ENCODE measurements at regions not wholly inside any gene's neighbourhood (a gene's known extent, or its start where the extent isn't known, plus 50 kb on each side); places are given as distances from the start of the nearest gene placed in this dataset.
"Not testable (repeated sequence)": the region's sequence is repeated elsewhere in the genome, so short reads cannot be mapped to it uniquely, and the experiment has no call there.

DNA sequence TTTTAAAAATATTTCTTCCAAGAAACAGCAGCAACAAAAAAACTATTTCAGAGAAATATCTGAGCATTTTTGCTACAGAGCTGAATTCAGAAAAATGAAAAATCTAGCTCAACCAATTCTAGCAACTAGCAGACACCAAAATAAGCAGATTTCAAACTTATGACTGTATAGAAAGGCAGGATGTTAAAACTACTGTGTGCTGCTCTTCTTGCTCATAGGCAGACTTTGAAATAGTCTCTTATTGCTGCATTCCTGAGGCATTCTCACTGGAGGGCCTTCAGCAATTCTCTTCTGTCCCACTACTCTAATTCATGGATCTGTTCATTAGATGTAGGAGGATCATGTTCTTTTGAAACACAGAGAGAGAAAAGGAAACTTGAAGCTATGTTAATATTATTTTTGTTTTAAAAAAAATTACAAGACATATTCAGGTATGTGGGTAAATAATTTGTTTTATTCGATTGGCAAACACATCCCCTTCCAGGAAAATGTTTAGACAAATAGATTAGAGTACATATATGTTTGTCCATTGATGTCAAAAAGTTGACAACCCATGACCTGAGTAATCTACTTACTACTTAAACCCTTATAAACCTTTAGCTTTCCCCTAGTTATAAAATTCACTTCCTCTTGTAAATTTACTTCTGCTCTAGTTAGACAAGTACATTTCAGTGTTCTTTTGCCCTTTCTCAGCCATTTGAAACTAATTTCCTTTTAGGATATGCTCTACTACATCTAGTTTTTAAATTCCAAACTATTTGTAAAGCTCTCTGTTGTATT lies 428.2 kb upstream of the POT1 start:
- no peak for DNase-seq

DNA sequence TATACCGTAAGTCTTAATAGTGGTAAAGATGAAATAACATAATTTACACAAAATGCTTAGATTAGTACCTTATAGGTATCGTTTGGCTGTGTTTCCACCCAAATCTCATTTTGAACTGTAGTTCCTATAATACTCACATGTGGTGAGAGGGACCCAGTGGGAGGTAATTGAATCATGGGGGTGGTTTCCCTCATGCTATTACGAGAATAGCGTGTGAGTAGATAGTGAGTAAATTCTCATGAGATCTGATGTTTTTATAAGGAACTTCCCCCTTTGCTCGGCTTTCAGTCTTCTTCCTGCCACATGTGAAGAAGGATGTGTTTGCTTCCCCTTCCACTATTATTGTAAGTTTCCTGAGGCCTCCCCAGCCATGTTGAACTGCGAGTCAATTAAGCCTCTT lies 426.3 kb upstream of the POT1 start:
- peak; percentile 62 for DNase-seq

DNA sequence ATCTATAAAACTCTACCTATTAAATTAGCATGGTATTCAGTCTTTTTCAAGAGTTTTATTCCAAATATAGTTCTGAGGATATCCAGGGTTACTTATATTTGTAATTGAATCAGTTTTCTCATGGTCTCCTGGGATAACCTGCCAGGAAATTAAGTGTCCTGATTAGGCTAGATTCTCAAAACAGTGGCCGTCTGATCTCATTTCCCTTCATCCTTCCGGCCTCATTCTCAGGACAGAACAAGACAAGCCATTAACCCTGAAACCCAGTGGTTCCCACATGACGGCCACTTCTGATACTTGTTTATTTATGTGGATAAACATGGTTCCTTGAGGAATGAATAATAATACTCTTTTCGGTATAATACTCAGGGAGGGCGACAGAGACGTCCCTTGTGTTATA lies 417.6 kb upstream of the POT1 start:
- DNase-seq: no peak

DNA sequence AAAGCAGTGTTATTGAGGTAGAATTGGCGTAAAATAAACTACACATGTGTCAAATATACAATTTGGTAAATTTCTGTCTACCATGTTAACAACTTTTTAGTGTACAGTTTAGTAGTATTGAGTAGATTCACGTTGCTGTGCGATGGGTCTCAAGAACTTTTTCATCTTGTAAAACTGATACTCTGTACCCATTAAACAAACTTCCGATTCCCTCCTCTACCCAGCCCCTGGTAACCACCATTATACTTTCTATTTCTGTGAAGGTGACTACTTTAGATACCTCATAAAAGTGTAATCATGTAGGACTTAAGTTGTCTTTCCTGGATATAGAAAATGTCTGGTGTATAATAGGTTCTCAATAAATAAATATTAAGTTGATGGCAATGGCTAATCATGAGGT lies 408.5 kb upstream of the POT1 start:
- DNase-seq: no peak

DNA sequence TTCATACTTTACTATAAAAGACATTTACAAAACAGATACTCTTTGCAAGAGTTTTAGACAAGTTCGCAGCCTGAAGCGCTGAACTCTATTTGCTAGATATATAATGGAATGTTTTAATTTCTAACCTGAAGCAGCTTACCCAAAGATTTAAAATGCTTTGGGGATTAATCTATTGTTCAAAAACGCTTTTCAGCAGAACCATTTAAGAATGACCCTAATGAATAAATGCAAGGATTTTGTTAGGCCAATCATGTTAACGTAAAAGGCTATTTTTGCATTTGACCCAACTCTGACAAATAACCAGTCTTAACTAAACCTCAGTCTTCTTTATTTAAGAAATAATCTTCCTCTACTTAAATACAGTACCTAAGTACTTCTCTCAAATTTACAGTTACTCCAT lies 406.7 kb upstream of the POT1 start:
- no peak for DNase-seq

DNA sequence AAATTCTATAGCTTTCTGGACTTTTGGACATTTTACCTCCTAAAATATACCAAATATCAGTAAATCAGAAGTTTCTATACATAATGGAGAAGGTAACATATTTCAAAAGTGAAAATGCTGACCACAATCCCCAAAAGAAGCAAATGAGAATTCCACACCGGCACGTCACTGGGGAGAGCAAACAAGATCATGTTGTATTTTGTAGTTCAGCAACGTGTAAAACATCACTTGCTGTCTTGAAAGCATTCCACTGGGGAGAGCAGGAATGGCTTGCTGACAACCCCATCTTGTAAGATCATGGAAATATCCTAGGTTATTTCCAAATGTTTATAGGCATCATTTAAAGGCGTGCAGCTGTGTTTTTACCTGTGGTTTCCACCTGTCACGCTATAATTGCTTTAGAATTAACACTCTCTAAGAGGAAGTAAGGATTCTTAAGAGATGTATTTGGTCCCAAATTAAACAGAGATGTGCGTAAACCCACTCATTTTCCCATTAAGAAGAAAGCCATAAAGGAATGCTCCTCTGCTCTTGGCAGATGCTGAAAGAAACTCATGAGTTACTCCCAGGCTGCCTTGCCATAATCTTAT lies 397.1 kb upstream of the POT1 start:
- DNase-seq: no peak

DNA sequence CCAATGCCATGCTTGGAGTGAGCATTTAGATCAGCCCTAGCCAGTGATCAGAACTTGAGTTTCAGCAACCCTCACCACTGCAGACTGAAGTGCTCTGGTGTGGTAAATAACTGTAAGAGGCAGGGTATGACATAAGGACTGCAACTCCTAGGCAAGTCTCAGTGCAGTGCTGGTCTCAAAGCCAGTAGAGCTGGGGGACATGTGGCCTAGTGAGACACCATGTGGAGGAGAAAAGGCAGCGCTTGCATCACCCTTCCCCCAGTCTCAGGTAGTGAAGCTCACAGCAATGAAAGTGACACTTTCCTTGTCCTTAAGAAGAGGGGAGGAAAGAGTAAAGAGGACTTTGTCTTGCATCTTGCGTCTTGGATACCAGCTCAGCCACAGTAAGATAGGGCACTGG lies 386.8 kb upstream of the POT1 start:
- DNase-seq: no peak

DNA sequence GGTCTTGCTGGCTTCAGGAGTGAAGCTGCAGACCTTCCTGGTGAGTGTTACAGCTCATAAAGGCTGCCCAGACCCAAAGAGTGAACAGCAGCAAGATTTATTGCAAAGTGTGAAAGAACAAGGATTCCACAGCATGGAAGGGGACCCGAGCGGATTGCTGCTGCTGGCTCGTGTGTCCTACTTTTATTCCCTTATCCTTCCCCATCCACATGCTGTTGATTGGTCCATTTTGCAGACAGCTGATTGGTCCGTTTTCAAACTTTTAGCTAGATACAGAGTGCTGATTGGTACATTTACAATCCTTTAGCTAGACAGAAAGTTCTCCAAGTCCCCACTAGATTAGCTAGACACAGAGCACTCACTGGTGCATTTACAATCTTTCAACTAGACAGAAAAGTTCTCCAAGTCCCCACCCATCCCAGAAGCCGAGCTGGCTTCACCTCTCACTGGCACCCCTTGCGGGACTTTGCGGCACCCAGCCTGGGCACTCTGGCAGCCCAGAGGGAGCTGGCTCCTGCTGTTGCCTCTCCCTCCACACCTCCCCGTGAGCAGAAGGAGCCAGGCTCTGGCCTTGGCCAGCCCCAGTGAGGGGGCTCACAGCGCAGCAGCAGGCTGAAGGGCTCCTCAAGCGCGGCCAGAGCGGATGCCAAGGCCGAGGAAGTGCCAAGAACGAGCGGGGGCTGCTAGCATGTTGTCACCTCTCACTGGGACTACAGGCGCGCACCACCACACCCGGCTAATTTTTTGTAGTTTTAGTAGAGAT lies 369.6 kb upstream of the POT1 start:
- DNase-seq: no peak

DNA sequence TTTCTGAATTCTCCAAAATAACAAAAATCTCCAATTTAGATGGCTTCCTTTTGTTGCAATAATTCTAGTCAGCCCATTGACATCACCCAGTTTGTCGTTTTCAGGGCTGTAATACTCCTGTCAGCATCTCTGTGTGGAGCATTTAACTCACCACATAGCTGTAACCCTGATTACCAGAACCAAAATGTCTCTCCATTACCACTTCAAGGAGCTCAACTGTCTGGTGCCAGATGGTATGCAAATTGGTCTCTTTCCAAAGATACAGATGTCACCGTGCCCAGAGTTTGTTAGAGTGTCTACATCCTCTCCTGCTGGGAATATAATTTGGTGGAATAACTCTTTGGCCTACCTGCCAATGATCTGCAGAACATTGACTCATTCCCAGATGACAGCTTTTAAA lies 350.3 kb upstream of the POT1 start:
- no peak for DNase-seq

DNA sequence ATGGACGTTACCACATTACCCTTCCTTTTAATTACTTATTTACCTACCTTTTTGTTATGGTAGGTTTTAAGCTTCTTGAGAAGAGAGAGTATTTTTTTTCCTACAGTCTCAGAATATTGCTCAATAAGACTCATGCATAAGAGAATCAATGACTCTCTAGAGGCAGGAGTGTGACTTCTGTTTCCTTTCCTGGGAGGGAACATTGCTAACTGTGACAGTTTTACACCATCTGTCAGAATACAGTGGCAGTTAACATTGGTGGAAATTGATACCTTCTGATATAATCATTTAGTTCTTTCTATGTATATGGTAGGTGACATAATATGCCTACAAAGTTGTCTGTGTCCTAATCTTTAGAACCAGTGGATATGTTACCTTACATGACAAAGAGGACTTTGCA lies 348.7 kb upstream of the POT1 start:
- DNase-seq: no peak

DNA sequence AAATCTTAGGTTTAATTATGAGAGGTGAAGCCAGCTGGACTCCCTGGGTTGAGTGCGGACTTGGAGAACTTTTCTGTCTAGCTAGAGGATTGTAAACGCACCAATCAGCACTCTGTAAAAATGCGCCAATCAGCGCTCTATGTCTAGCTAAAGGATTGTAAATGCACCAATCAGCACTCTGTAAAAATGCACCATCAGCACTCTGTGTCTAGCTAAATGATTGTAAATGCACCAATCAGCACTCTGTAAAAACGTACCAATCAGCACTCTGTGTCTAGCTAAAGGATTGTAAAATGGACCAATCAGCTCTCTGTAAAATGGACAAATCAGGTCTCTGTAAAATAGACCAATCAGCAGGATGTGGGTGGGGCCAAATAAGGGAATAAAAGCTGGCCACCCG lies 345.1 kb upstream of the POT1 start:
- not testable (repeated sequence) for DNase-seq

DNA sequence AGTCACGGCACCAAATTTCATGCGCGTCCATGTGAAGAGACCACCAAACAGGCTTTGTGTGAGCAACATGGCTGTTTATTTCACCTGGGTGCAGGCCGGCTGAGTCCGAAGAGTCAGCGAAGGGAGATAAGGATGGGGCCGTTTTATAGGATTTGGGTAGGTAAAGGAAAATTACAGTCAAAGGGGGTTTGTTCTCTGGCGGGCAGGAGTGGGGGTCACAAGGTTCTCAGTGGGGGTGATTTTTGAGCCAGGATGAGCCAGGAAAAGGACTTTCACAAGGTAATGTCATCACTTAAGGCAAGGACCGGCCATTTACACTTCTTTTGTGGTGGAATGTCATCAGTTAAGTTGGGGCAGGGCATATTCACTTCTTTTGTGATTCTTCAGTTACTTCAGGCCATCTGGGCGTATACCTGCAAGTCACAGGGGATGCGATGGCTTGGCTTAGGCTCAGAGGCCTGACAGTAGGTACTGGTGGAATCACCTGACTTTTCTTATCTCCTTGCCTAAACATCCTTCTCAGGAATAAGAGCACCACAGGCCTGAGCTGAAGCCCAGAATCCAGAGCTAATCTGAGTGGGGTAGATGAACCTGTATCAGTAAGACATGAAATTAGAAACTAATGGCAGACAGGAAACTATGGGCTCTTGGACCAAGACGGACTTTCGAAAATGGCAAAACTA lies 334.7 kb upstream of the POT1 start:
- not testable (repeated sequence) for DNase-seq

DNA sequence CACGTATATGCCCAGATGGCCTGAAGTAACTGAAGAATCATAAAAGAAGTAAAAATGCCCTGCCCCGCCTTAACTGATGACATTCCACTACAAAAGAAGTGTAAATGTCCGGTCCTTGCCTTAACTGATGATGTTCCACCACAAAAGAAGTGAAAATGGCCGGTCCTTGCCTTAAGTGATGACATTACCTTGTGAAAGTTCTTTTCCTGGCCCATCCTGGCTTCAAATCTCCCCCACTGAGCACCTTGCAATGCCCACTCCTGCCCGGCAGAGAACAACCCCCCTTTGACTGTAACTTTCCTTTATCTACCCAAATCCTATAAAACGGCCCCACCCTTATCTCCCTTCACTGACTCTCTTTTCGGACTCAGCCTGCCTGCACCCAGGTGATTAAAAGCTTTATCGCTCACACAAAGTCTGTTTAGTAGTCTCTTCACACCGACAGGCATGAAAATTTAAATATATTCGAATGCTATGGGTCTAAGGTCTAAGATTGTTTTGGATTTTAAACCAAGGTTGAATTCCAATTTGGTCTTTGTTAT lies 329.3 kb upstream of the POT1 start:
- not testable (repeated sequence) for DNase-seq

DNA sequence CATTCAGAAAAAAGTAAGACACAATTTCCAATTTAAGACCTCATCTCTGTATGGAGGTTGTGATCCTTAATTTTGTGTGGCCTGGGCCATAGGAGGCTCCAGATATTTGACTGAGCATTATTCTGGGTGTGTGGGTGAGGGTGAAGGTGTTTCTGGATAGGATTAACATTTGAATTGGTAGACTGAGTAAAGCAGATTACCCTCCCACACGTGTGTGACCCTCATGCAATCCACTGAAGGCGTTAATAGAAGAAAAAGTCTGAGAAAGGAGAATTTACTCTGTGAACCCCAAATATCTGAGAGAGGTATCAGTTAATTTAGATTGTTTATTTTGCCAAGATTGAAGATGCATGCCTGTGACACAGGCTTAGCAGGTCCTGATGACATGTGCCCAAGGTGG lies 328.0 kb upstream of the POT1 start:
- DNase-seq: no peak

DNA sequence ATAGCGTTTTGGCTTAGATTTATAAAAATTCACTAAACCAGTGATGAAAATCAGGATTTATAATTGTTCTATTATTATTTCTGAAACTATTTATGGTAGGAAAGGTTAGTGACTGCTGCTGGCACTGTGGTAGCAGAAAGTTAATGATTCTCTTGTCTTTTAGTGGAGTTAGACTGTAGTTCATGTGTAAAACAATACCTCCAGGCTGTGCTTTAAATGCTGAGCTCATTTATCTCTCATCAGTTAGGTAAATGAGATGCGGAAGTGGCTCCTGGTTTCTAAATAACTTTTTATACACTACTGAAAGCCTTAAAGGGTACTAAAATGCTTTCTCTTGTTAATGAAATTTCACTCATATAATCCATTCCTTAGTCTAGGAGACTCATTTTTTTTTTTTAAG lies 326.8 kb upstream of the POT1 start:
- no peak for DNase-seq

DNA sequence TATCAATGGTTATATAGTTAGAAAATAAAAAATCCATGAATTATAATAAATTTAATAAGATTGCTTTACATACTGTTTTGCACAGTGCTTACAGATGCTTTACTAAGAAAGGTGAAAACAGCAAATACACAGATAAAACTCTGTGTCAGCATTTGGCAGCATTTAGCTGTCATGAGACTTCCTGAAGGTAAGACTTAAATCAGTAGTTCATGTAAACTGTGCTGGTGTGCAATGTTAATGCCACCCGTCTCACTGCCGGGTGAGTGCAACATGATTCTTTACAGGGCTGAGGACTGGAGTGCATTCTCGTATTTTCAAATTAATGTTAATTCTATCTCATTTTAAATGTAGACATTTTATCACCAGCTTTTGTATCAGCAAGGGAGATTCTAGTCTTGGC lies 326.2 kb upstream of the POT1 start:
- no peak for DNase-seq

DNA sequence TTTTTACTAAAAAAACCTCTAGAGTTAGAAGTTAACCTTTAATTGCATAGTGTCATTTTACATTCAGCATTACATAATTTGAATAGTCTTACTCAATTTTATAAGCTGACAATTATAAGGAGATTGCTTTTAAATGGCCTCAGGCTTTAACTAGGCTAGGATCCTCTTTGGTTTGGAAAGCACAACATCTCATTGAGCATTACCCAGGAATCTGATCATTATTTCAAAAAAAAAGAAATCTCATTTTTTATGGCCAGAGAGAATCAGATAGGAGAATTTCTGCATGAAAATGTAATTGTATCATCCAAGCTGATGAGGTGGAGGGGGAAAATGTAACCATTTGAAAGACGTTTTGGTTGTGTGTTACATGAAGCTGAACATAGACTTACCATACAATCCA lies 324.9 kb upstream of the POT1 start:
- DNase-seq: no peak

DNA sequence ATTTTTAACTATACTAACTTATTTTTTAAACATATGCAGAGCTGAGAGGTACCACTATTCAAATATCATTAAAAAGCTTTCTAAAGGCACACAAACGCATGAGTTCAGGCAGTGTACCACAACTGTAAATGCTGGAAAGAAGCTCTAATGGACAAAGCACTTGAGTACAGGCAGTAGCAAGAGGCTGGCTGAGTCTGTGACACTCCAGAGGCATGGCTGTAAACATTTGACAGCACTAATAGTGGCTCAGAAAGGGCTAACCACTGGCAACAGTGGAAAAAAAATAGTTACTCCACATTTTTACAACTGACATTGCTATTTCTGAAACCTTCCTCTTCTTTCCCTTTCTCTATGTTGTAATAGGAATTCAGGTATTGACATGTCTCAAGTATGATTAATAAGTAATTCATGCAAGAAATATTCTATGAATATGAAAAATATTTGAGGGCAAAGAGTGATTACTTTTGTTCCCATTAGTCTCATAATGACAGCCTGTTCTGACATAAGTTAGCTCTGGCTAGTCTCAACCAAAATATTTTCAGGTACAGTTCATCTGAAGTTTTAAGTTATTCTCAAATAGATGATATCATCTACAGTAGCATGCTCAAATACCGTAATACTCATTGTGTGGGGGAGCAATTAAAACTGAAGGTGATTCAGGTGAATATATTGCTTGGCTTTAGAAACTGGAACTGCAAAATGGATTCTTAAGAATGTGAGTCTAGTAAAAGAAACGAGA lies 324.0 kb upstream of the POT1 start:
- DNase-seq: no peak

DNA sequence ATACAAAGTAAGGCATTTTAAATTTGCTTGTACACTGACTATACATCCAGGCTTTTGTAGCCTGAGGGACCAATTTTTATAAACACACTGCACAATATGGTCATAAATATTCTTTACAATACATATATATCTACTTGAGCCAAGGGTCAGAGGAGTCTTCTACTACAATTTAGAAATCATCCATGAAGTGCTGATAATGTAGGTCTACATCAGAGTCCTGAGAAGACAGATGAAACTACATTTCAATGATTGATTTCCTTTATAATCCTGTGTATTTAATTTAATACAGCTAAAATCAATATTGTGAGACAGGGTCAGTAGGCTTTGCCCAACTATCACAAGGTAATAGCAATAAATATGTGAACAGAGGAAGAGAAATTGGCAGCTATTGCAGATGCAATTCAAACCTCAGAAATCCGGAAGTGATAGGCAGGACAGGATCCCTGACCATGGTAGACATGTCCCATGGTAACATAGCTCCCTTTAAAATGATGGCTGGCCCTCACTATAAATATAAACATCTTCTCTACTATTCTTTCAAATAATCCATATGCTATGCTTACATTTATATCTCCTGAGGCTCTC lies 318.0 kb upstream of the POT1 start:
- DNase-seq: no peak

DNA sequence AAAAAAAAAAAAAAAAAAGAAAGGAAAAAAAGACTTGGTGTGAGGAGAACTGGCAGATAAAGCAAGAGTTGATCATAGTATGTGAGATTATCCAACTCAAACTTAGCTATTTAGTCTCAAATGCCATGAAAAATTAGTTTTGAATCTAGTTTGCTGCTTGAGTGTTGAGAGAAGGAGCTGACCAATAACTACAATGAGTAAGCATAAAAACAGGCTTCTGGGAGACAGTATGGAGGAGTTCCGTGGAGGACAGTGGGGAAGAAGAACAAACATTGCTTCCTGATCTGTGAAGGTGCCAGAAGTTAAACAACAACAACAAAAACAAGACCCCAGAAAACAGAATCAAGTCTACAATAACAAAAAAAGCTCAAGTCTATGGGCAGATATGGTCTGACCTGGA lies 317.1 kb upstream of the POT1 start:
- DNase-seq: no peak

DNA sequence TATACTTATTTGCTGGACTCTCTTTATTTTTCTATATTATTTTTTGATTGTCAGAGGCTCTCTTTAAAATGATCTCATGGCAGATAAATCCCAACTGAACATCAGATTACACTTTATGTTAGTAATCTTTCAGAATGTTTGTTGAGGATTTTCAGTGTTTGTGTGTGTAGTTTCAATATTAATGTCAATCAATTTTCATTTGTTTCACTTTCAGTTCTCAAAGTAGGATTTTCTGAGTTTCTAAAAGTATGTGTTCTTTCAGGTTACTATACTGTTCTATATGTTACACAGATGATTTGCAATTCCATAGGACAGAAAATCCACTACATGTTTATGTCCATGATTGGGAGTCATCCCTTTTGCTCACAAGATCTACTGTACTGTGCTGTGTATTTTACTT lies 311.9 kb upstream of the POT1 start:
- no peak for DNase-seq

DNA sequence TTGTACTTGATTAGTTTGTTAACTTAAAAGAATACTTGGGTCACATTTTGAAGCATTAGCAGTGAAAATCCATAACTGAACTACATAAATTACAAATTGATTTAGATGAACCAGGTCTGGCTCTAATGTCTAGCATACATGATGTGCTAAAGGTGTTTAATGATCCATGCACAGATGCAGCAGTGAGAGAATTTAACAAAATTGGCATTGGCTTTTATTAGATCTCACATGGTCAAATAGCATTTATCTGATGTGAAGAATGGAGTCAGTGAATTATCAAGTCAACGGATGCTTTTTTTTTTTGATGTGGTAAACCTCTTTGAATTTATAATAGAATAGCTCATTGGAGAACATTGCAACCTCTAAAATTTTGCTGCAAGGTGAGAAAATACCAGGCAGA lies 293.0 kb upstream of the POT1 start:
- no peak for DNase-seq
